WTC11 (cell line): ENCODE measurements at regions not wholly inside any gene's neighbourhood (a gene's known extent, or its start where the extent isn't known, plus 50 kb on each side); places are given as distances from the start of the nearest gene placed in this dataset.

Experiments
- ATAC-seq: fragments of 200-7000 bp; cut with Tn5 transposase; 2 replicates; pipeline ENCODE4 v1.10.0; 2021; ENCODE audit warnings: mild to moderate bottlenecking, moderate library complexity
- CTCF ChIA-PET: fragments of 300-600 bp; sonication (Branson Sonifier 250); formaldehyde crosslinking; loops from one replicate; lab custom pipeline; 2021; ENCODE audit warnings: antibody characterized with exemption; lab: Charles Lee
- POLR2A ChIA-PET: fragments of 350-600 bp; sonication (Branson Sonifier 250); formaldehyde crosslinking; loops from one replicate; lab custom pipeline; 2021; ENCODE audit warnings: antibody characterized with exemption; lab: Charles Lee
- DNase-seq: peaks from one replicate; pipeline ENCODE4 v3.0.0; 2021; ENCODE audit warnings: low spot score
- H3K27ac Mint-ChIP-seq: 2 replicates; pipeline ENCODE4 v1.8.0; 2021; ENCODE audit warnings: mixed read lengths
- H3K27me3 Mint-ChIP-seq: 2 replicates; pipeline ENCODE4 v1.8.0; 2021; ENCODE audit warnings: low read depth, mild to moderate bottlenecking, moderate library complexity, mixed read lengths
- H3K36me3 Mint-ChIP-seq: 2 replicates; pipeline ENCODE4 v1.8.0; 2021; ENCODE audit warnings: mixed read lengths
- H3K4me1 Mint-ChIP-seq: 2 replicates; pipeline ENCODE4 v1.8.0; 2022; ENCODE audit warnings: mixed read lengths
- H3K4me3 Mint-ChIP-seq: 2 replicates; pipeline ENCODE4 v1.8.0; 2021; ENCODE audit warnings: mild to moderate bottlenecking, moderate library complexity, mixed read lengths
- H3K9me3 Mint-ChIP-seq: 2 replicates; pipeline ENCODE4 v1.8.0; 2021; ENCODE audit warnings: mixed read lengths
- ATF6 ChIP-seq: sonication (generic); formaldehyde crosslinking; IDR thresholded peaks from 2 replicates; pipeline ENCODE4 v1.8.1; 2023; ENCODE audit warnings: mild to moderate bottlenecking, missing genetic modification reagents
- CDX4 ChIP-seq: fragments of 250-450 bp; sonication (Bioruptor Pico); IDR thresholded peaks from 2 replicates; pipeline ENCODE4 v1.9.0; 2021; ENCODE audit warnings: moderate library complexity, mild to moderate bottlenecking, inconsistent platforms, borderline replicate concordance
- FOXJ3 ChIP-seq: sonication (generic); formaldehyde crosslinking; IDR thresholded peaks from 2 replicates; pipeline ENCODE4 v1.9.0; 2021; ENCODE audit warnings: missing genetic modification reagents, mild to moderate bottlenecking, borderline replicate concordance
- FOXK1 ChIP-seq: sonication (generic); formaldehyde crosslinking; IDR thresholded peaks from 2 replicates; pipeline ENCODE4 v1.8.0; 2022; ENCODE audit warnings: mild to moderate bottlenecking, moderate library complexity, missing genetic modification reagents
- FOXP1 ChIP-seq: sonication (generic); formaldehyde crosslinking; IDR thresholded peaks from 2 replicates; pipeline ENCODE4 v1.8.0; 2022; ENCODE audit warnings: missing genetic modification reagents, mild to moderate bottlenecking, moderate library complexity, borderline replicate concordance
- GABPB1 ChIP-seq: sonication (generic); formaldehyde crosslinking; IDR thresholded peaks from 2 replicates; pipeline ENCODE4 v1.8.1; 2023; ENCODE audit warnings: mild to moderate bottlenecking, missing genetic modification reagents
- JAZF1 ChIP-seq: fragments of 250-450 bp; sonication (Bioruptor Pico); IDR thresholded peaks from 2 replicates; pipeline ENCODE4 v1.9.0; 2021; ENCODE audit warnings: moderate library complexity, mild to moderate bottlenecking, inconsistent platforms
- NFATC4 ChIP-seq: fragments of 250-450 bp; sonication (Bioruptor Pico); IDR thresholded peaks from 2 replicates; pipeline ENCODE4 v1.9.0; 2021; ENCODE audit warnings: mild to moderate bottlenecking
- NR2C2 ChIP-seq: sonication (generic); formaldehyde crosslinking; IDR thresholded peaks from 2 replicates; pipeline ENCODE4 v1.8.0; 2022; ENCODE audit warnings: mild to moderate bottlenecking, missing genetic modification reagents
- PRRX2 ChIP-seq: fragments of 250-450 bp; sonication (Bioruptor Pico); IDR thresholded peaks from 2 replicates; pipeline ENCODE4 v1.8.0; 2021; ENCODE audit warnings: mild to moderate bottlenecking
- SMAD3 ChIP-seq: sonication (generic); formaldehyde crosslinking; IDR thresholded peaks from 2 replicates; pipeline ENCODE4 v1.8.0; 2022; ENCODE audit warnings: missing genetic modification reagents, mild to moderate bottlenecking, borderline replicate concordance
- SMAD4 ChIP-seq: sonication (generic); formaldehyde crosslinking; IDR thresholded peaks from 2 replicates; pipeline ENCODE4 v1.8.0; 2022; ENCODE audit warnings: mild to moderate bottlenecking, missing genetic modification reagents
- TCF7 ChIP-seq: sonication (generic); formaldehyde crosslinking; IDR thresholded peaks from 2 replicates; pipeline ENCODE4 v1.8.0; 2022; ENCODE audit warnings: mild to moderate bottlenecking, low read depth, missing genetic modification reagents, moderate library complexity
- ZNF219 ChIP-seq: sonication (generic); formaldehyde crosslinking; IDR thresholded peaks from 2 replicates; pipeline ENCODE4 v1.8.0; 2023; ENCODE audit warnings: missing genetic modification reagents, mild to moderate bottlenecking, borderline replicate concordance
- ZNF396 ChIP-seq: fragments of 250-450 bp; sonication (Bioruptor Pico); IDR thresholded peaks from 2 replicates; pipeline ENCODE4 v1.8.0; 2021; ENCODE audit warnings: mild to moderate bottlenecking, moderate library complexity, borderline replicate concordance
- ZNF532 ChIP-seq: fragments of 250-450 bp; sonication (Bioruptor Pico); IDR thresholded peaks from 2 replicates; pipeline ENCODE4 v1.9.0; 2021; ENCODE audit warnings: mild to moderate bottlenecking, borderline replicate concordance
- TF ChIP-seq, protein P1 (sequence below): sonication (generic); formaldehyde crosslinking; IDR thresholded peaks from 2 replicates; pipeline ENCODE4 v1.8.0; 2022; ENCODE audit warnings: mild to moderate bottlenecking, missing genetic modification reagents
- TF ChIP-seq, protein P2 (sequence below): fragments of 250-450 bp; sonication (Bioruptor Pico); IDR thresholded peaks from 2 replicates; pipeline ENCODE4 v1.8.0; 2021; ENCODE audit warnings: mild to moderate bottlenecking
- TF ChIP-seq, protein P3 (sequence below): sonication (generic); formaldehyde crosslinking; conservative IDR thresholded peaks from 2 replicates; pipeline ENCODE4 v1.8.1; 2023; ENCODE audit warnings: mild to moderate bottlenecking, low read depth, missing genetic modification reagents, moderate library complexity

- ChIA-PET CTCF (no interaction called here), POLR2A (no interaction called here)
- Mint-ChIP-seq H3K27me3 (no peaks in the 10 kb centered on the region), H3K4me1 (no peaks in the 10 kb centered on the region), H3K9me3 (no peaks in the 10 kb centered on the region), H3K4me3 (no peak overlapping the region), H3K27ac (no peak overlapping the region), H3K36me3 (no peaks in the 10 kb centered on the region)
- DNase-seq: no peak
- no peak for ATAC-seq
- TF ChIP-seq, protein P1, sequence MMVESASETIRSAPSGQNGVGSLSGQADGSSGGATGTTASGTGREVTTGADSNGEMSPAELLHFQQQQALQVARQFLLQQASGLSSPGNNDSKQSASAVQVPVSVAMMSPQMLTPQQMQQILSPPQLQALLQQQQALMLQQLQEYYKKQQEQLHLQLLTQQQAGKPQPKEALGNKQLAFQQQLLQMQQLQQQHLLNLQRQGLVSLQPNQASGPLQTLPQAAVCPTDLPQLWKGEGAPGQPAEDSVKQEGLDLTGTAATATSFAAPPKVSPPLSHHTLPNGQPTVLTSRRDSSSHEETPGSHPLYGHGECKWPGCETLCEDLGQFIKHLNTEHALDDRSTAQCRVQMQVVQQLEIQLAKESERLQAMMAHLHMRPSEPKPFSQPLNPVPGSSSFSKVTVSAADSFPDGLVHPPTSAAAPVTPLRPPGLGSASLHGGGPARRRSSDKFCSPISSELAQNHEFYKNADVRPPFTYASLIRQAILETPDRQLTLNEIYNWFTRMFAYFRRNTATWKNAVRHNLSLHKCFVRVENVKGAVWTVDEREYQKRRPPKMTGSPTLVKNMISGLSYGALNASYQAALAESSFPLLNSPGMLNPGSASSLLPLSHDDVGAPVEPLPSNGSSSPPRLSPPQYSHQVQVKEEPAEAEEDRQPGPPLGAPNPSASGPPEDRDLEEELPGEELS: no peak
- TF ChIP-seq JAZF1 (CRISPR knock-in tag) (no peak), CDX4 (CRISPR knock-in tag) (no peak)
Observed at GRCh38 chr2:123209202-123209601, 815.9 kb upstream of the CNTNAP5 start.

DNA sequence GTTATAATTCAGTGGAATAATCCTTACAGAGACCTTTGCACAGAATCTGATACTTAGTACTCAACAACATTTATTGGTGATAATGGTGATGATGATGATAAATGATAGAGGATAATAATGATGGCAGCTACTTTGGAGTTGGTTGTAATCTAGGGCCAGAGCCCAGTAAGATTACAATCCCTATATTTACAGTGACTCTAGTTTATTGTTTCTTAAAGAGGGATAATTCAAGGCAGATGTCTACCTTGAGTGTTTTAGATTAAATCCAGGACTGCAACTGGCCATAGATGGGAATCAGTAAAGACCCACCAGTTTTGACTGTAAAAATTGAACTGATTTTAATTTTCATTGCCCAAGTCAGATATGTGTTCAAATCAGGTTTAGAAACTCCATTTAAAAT lies 813.9 kb upstream of the CNTNAP5 start:
- ATAC-seq: no peak
- DNase-seq: no peak
- H3K36me3 Mint-ChIP-seq: no peaks in the 10 kb centered on the region
- POLR2A ChIA-PET: no interaction called here
- H3K27ac Mint-ChIP-seq: no peak overlapping the region
- H3K9me3 Mint-ChIP-seq: no peaks in the 10 kb centered on the region
- H3K4me3 Mint-ChIP-seq: no peak overlapping the region
- CTCF ChIA-PET: no interaction called here
- no peaks in the 10 kb centered on the region for H3K27me3 Mint-ChIP-seq
- no peaks in the 10 kb centered on the region for H3K4me1 Mint-ChIP-seq
- TF ChIP-seq ZNF219 (CRISPR knock-in tag): no peak
- TF ChIP-seq ATF6 (CRISPR knock-in tag): no peak
- TF ChIP-seq, protein P2, sequence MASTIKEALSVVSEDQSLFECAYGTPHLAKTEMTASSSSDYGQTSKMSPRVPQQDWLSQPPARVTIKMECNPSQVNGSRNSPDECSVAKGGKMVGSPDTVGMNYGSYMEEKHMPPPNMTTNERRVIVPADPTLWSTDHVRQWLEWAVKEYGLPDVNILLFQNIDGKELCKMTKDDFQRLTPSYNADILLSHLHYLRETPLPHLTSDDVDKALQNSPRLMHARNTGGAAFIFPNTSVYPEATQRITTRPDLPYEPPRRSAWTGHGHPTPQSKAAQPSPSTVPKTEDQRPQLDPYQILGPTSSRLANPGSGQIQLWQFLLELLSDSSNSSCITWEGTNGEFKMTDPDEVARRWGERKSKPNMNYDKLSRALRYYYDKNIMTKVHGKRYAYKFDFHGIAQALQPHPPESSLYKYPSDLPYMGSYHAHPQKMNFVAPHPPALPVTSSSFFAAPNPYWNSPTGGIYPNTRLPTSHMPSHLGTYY (CRISPR knock-in tag): no peak
- no peak for TF ChIP-seq SMAD4 (CRISPR knock-in tag)
- TF ChIP-seq, protein P3, sequence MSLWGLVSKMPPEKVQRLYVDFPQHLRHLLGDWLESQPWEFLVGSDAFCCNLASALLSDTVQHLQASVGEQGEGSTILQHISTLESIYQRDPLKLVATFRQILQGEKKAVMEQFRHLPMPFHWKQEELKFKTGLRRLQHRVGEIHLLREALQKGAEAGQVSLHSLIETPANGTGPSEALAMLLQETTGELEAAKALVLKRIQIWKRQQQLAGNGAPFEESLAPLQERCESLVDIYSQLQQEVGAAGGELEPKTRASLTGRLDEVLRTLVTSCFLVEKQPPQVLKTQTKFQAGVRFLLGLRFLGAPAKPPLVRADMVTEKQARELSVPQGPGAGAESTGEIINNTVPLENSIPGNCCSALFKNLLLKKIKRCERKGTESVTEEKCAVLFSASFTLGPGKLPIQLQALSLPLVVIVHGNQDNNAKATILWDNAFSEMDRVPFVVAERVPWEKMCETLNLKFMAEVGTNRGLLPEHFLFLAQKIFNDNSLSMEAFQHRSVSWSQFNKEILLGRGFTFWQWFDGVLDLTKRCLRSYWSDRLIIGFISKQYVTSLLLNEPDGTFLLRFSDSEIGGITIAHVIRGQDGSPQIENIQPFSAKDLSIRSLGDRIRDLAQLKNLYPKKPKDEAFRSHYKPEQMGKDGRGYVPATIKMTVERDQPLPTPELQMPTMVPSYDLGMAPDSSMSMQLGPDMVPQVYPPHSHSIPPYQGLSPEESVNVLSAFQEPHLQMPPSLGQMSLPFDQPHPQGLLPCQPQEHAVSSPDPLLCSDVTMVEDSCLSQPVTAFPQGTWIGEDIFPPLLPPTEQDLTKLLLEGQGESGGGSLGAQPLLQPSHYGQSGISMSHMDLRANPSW (CRISPR knock-in tag): no peak
- no peak for TF ChIP-seq FOXP1 (CRISPR knock-in tag)
- no peak for TF ChIP-seq NFATC4 (CRISPR knock-in tag)
- no peak for TF ChIP-seq PRRX2 (CRISPR knock-in tag)
- TF ChIP-seq FOXJ3 (CRISPR knock-in tag): no peak
- no peak for TF ChIP-seq ZNF396 (CRISPR knock-in tag)
- TF ChIP-seq ZNF532 (CRISPR knock-in tag): no peak
- no peak for TF ChIP-seq FOXK1 (CRISPR knock-in tag)
- TF ChIP-seq NR2C2 (CRISPR knock-in tag): no peak
- TF ChIP-seq, protein P1: no peak
- TF ChIP-seq TCF7 (CRISPR knock-in tag): no peak
- TF ChIP-seq GABPB1 (CRISPR knock-in tag): no peak
- no peak for TF ChIP-seq SMAD3 (CRISPR knock-in tag)
